ENCODE measurements at regions not wholly inside any gene's neighbourhood (a gene's known extent, or its start where the extent isn't known, plus 50 kb on each side); places are given as distances from the start of the nearest gene placed in this dataset.

DNA sequence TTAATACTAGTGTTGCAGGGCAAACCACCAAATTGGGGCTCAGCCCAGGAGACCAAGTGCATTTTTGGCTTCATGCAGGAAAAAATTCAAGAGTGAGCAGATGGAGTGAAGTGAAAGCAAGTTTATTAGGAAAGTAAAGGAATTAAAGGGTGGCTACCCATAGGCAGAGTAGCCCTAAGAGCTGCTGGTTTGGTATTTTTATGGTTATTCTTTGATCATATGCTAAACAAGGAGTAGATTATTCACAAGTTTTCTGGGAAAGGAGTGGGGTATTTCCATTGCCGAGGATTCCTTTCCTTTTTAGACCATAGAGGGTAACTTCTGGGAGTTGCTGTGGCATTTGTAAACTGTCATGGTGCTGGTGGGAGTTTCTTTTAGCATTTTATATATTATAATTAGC is 459.0 kb downstream of the KLF5 start:
- no peak for TF ChIP-seq CTCF (IDR thresholded peaks at IDR 0.05; ENCODE audit: insufficient read depth, low read depth, low read length, missing control alignments)
- DNase-seq (ENCODE audit: low read depth), result no peak
- no peak overlapping the region for H3K4me3 ChIP-seq (ENCODE audit: low read depth, low read length)

DNA sequence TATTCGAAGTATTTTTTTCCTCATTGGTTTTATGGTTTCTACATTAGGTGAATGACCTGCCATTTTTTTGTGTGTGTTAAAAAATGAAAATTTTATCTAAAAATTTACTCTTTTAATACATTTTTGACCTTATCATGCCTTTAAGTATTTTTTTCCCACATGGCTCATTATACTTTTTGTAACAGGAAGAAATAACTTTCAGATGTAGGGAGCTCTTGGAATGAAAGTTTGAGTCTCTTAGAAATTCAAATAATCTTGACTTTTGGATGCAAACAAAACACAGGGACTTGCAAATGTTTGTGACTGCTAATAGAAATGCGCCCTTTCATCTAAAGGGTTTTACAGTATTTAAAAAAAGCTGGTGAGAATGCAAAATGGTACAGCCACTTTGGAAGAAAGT is 457.9 kb downstream of the KLF5 start:
- TF ChIP-seq CTCF (IDR thresholded peaks at IDR 0.05; ENCODE audit: insufficient read depth, low read depth, low read length, missing control alignments), result no peak
- no peak overlapping the region for H3K4me3 ChIP-seq (ENCODE audit: low read depth, low read length)

GRCh38 chr13:73514208-73514607 is 455.4 kb downstream of the KLF5 start:
- DNase-seq (ENCODE audit: low read depth), result no peak
- TF ChIP-seq CTCF (IDR thresholded peaks at IDR 0.05; ENCODE audit: insufficient read depth, low read depth, low read length, missing control alignments), result no peak

More for the DNA sequence above, 457.9 kb downstream of the KLF5 start:
- no peak for DNase-seq (ENCODE audit: low read depth)

DNA sequence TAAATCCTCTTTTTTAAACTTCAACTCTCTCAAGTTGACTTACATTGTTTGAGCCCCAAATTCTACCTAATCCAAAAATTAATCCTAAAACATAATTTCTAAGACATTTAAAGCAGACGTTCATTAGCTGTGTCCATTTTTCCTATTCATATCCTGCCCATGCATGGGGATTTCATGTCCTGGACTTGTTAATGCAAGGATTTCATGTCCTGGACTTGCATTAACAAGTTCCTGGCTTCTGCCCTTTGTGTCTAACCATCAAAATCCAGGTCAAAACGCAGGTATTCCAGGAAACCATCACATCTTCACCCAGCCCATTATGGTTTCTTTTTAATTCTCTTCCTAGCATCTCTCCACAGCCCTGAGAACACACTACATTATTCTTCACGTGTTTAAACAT is 454.9 kb downstream of the KLF5 start:
- no peak for DNase-seq (ENCODE audit: low read depth)
- H3K4me3 ChIP-seq (ENCODE audit: low read depth, low read length), result no peak overlapping the region
- no peak for TF ChIP-seq CTCF (IDR thresholded peaks at IDR 0.05; ENCODE audit: insufficient read depth, low read depth, low read length, missing control alignments)

More at GRCh38 chr13:73514208-73514607, 455.4 kb downstream of the KLF5 start:
- H3K4me3 ChIP-seq (ENCODE audit: low read depth, low read length), result no peak overlapping the region

DNA sequence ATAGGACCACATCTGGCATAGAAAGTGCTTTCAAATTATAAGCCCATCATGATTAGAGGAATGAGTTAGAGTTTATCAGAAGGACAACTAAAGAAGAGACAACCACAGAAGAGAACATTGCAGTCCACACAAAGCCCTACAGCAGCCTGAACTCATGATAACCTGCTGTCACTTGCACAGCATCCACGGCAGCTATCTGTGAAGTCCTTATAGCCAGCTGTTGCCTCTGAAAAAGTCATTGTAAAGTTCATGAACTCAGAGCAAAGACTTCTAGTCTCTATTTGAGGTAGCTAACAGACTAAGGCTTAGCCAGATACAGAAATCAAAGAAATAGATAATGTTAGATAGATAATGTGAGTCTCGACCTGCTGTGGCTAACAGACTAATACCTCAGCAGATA is 450.0 kb downstream of the KLF5 start:
- DNase-seq (ENCODE audit: low read depth), result no peak
- no peak overlapping the region for H3K4me3 ChIP-seq (ENCODE audit: low read depth, low read length)
- TF ChIP-seq CTCF (IDR thresholded peaks at IDR 0.05; ENCODE audit: insufficient read depth, low read depth, low read length, missing control alignments), result no peak

- H3K4me3 ChIP-seq (ENCODE audit: low read depth, low read length), result no peak overlapping the region
- DNase-seq (ENCODE audit: low read depth), result no peak
- TF ChIP-seq CTCF (IDR thresholded peaks at IDR 0.05; ENCODE audit: insufficient read depth, low read depth, low read length, missing control alignments), result no peak
These were observed 446.6 kb downstream of the KLF5 start for GRCh38 chr13:73505376-73505890.

- TF ChIP-seq CTCF (IDR thresholded peaks at IDR 0.05; ENCODE audit: insufficient read depth, low read depth, low read length, missing control alignments), result no peak
- DNase-seq (ENCODE audit: low read depth), result no peak
- no peak overlapping the region for H3K4me3 ChIP-seq (ENCODE audit: low read depth, low read length)
These were observed 440.9 kb downstream of the KLF5 start for GRCh38 chr13:73499695-73500094.

Data from GM12865 (cell line).